Esophagus squamous epithelium (tissue), 5 donors: ENCODE measurements at regions not wholly inside any gene's neighbourhood (a gene's known extent, or its start where the extent isn't known, plus 50 kb on each side); places are given as distances from the start of the nearest gene placed in this dataset.

Experiments
- DNase-seq: peaks from one replicate; lab custom pipeline; 2025; lab: John Stamatoyannopoulos, UW
- H3K27ac ChIP-seq, 4 donors: fragments of 200-600 bp; sonication (generic); one replicate each; pipeline ENCODE4 v1.5.1; 2016 to 2019; ENCODE audit warnings: mild to moderate bottlenecking in 1 of 4
- H3K27me3 ChIP-seq, 4 donors: fragments of 200-600 bp; sonication (generic); 1 replicate in 3 of 4; 2 replicates in 1 of 4; pipeline versions ENCODE4 v1.5.1 to v1.6.0; 2017 to 2021; ENCODE audit warnings: antibody characterized with exemption in 1 of 4
- H3K36me3 ChIP-seq, 3 donors: fragments of 200-600 bp; sonication (generic); one replicate each; pipeline ENCODE4 v1.5.1; 2016 to 2019
- H3K4me1 ChIP-seq, 3 donors: fragments of 200-600 bp; sonication (generic); one replicate each; pipeline ENCODE4 v1.5.1; 2017 to 2019
- H3K4me3 ChIP-seq, 4 donors: fragments of 200-600 bp; sonication (generic); 1 replicate in 3 of 4; 2 replicates in 1 of 4; pipeline ENCODE4 v1.5.1; 2016 to 2019; ENCODE audit warnings: mild to moderate bottlenecking in 2 of 4, moderate library complexity in 1 of 4
- H3K9me3 ChIP-seq, 3 donors: fragments of 200-600 bp; sonication (generic); one replicate each; pipeline ENCODE4 v1.5.1; 2016 to 2019
- POLR2A ChIP-seq, 4 donors: fragments of 450-650 bp; IDR thresholded peaks; one replicate each; pipeline ENCODE4 v1.6.1; 2017; ENCODE audit warnings: antibody characterized with exemption in 4 of 4, mild to moderate bottlenecking in 4 of 4, moderate library complexity in 3 of 4
- WGBS, 2 donors: methylation state at CpG; one replicate each; pipeline ENCODE4 v1.1.5; 2018; 5-methylcytosine and 5-hydroxymethylcytosine counted together
- intact Hi-C: fragments of 100-400 bp; cut with DNase I; formaldehyde crosslinking; loops from one replicate; pipeline ENCODE4 v1.15.0; 2022
- TF ChIP-seq, protein P1 (sequence below), 6 experiments: fragments of 450-650 bp in 4 of 6; fragments of 200-600 bp in 2 of 6; sonication (generic) in 2 of 6; IDR thresholded peaks; one replicate each; pipeline ENCODE4 v1.5.1; 2016 to 2019; ENCODE audit warnings: antibody characterized with exemption in 6 of 6, mild to moderate bottlenecking in 4 of 6, moderate library complexity in 4 of 6
- donor health status: DM: yes; HTN: yes; CAD: no.

DNA sequence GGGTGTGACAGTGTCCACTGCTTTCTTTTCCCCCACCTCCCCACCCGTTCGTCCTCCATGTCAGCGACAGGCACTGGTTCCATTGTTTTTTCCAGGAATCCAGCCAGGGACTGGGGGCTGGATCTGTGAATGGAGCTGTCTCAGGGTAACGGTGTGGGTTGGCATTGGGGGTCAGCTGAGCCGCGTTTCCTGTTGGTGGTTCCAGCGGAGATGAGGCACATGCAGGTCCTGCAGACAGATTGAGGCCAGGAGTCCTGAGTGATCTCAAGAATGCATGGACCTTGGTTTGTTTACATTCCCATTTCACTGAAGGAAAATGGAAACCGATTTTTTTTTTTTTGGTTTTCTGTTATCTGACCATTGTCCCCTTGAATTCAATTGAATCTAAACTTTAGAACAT is 303.9 kb downstream of the FGF9 start:
- Histone ChIP-seq H3K27ac (no peak overlapping the region), H3K4me1 (no peaks in the 10 kb centered on the region), H3K36me3 (no peaks in the 10 kb centered on the region), H3K27me3 (no peaks in the 10 kb centered on the region), H3K9me3 (no peaks in the 10 kb centered on the region), H3K4me3 (no peak overlapping the region)
- WGBS, 2 donors, result 75 to 82% methylated on average over 2 to 5 of the region's 8 CpGs
- no peak for DNase-seq
- intact Hi-C loops, result no loop called here
- TF ChIP-seq, protein P1, sequence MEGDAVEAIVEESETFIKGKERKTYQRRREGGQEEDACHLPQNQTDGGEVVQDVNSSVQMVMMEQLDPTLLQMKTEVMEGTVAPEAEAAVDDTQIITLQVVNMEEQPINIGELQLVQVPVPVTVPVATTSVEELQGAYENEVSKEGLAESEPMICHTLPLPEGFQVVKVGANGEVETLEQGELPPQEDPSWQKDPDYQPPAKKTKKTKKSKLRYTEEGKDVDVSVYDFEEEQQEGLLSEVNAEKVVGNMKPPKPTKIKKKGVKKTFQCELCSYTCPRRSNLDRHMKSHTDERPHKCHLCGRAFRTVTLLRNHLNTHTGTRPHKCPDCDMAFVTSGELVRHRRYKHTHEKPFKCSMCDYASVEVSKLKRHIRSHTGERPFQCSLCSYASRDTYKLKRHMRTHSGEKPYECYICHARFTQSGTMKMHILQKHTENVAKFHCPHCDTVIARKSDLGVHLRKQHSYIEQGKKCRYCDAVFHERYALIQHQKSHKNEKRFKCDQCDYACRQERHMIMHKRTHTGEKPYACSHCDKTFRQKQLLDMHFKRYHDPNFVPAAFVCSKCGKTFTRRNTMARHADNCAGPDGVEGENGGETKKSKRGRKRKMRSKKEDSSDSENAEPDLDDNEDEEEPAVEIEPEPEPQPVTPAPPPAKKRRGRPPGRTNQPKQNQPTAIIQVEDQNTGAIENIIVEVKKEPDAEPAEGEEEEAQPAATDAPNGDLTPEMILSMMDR (IDR thresholded peaks at IDR 0.05), result no peak
- no peak for TF ChIP-seq POLR2A (IDR thresholded peaks at IDR 0.05)

DNA sequence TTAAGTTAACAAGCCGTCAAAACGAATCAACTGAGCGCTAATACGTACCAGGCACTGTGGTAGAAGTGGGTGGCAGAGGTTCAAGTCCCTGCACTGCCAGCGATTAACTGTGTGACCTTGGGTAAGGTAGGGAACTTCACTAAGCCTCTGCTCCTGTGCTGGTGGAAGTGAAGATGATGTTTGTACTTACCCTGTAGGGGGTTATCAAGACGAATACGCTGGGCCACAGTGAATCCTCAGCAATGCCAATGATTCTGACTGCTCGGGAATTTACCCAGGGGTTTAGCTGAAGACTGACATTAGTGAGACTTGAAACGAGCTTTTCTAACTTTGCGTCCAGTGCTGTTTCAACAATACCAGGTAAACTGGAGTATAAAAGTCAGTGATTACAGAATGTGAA is 305.3 kb downstream of the FGF9 start:
- no peaks in the 10 kb centered on the region for H3K4me1 ChIP-seq
- TF ChIP-seq, protein P1 (IDR thresholded peaks at IDR 0.05), result no peak
- no peak for TF ChIP-seq POLR2A (IDR thresholded peaks at IDR 0.05)
- no peak overlapping the region for H3K4me3 ChIP-seq
- no peaks in the 10 kb centered on the region for H3K9me3 ChIP-seq
- no peak overlapping the region for H3K27ac ChIP-seq
- no peaks in the 10 kb centered on the region for H3K36me3 ChIP-seq
- intact Hi-C loops, result no loop called here
- no peaks in the 10 kb centered on the region for H3K27me3 ChIP-seq
- DNase-seq, result no peak
- WGBS, 2 donors, result 86 to 89% methylated on average over 10 of the region's 10 CpGs

DNA sequence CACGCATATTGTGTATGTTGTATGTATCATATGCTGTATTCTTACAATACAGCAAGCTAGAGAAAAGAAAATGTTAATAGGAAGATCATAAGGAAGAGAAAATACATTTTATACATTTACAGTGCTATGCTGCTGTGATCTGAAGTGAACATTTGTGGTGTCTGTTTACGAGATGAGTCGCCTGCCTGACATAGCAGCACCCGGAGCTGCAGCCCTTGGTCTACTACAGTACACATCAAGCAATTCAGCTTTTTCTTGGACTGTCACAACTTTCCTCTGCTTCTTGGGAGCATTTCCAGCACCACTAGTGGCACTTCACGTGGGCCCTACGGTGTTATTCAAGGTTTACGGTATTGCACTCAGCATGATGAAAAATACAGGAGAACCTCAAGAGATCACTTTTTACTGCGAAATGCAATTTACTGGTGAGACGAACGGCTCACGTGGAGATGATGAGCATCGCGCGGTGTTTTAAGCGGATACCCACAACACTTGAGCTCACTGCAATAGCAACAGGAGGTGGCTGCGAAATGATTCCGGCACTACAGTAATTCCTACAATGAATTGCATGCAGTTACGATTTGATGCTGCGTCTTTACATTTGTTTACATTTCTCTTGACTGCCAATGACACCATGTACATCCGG is 308.4 kb downstream of the FGF9 start:
- intact Hi-C loops, result no loop called here
- no peak for TF ChIP-seq POLR2A (IDR thresholded peaks at IDR 0.05)
- TF ChIP-seq, protein P1 (IDR thresholded peaks at IDR 0.05), result no peak
- H3K27me3 ChIP-seq, result no peaks in the 10 kb centered on the region
- WGBS, 2 donors, result 88 to 91% methylated on average over 20 of the region's 20 CpGs
- H3K36me3 ChIP-seq, result no peaks in the 10 kb centered on the region
- H3K4me3 ChIP-seq, result no peak overlapping the region
- no peaks in the 10 kb centered on the region for H3K4me1 ChIP-seq
- H3K9me3 ChIP-seq, result no peaks in the 10 kb centered on the region
- DNase-seq, result no peak
- no peak overlapping the region for H3K27ac ChIP-seq

DNA sequence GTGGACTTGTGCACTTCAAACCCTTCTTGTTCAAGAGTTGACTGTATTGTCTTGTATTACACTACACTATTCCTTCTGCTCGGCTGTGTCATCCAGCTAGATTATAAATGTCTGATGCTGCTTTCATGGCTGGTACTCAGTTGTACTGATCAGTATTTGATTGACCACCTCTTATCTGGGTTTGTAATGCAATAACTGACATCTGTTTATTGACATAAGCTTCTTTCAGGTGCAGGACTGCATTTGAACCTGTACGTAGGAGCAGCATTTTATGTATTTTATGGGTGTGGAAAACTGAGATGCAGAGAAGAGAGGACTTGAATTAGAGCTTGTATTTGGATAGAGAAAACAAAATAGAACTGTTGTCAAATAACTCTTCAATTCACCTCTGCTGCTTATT is 309.2 kb downstream of the FGF9 start:
- Histone ChIP-seq H3K9me3 (no peaks in the 10 kb centered on the region), H3K4me1 (no peaks in the 10 kb centered on the region), H3K27ac (no peak overlapping the region), H3K36me3 (no peaks in the 10 kb centered on the region), H3K27me3 (no peaks in the 10 kb centered on the region), H3K4me3 (no peak overlapping the region)
- intact Hi-C loops, result no loop called here
- TF ChIP-seq POLR2A (IDR thresholded peaks at IDR 0.05), result no peak
- TF ChIP-seq, protein P1 (IDR thresholded peaks at IDR 0.05), result no peak
- no peak for DNase-seq
- WGBS, 2 donors, result 69 to 83% methylated on average over 2 of the region's 2 CpGs

DNA sequence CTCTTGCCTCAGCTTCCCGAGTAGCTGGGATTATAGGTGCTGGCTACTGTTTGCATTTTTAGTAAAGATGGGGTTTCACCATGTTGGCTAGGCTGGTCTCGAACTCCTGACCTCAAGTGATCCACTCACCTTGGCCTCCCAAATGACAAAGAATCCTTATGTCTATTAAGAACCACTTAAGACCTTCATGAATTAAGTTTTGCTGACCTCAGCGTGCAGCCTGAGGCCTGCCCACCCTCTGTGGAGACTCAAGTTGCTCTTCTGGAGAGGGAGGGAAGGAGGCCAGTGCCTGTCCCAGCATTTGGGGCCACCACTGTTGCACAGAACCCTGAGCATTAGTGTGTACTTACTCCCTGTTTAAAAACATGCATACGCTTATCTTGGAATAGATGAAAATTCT is 313.3 kb downstream of the FGF9 start:
- Histone ChIP-seq H3K27ac (no peak overlapping the region), H3K4me1 (no peaks in the 10 kb centered on the region), H3K36me3 (no peaks in the 10 kb centered on the region), H3K27me3 (no peaks in the 10 kb centered on the region), H3K9me3 (no peaks in the 10 kb centered on the region), H3K4me3 (no peak overlapping the region)
- TF ChIP-seq POLR2A (IDR thresholded peaks at IDR 0.05), result no peak
- TF ChIP-seq, protein P1 (IDR thresholded peaks at IDR 0.05), result no peak
- 71 to 91% methylated on average over 4 of the region's 4 CpGs for WGBS, 2 donors
- intact Hi-C loops, result no loop called here
- no peak for DNase-seq
